ENCODE measurements at regions not wholly inside any gene's neighbourhood (a gene's known extent, or its start where the extent isn't known, plus 50 kb on each side); places are given as distances from the start of the nearest gene placed in this dataset.

DNA sequence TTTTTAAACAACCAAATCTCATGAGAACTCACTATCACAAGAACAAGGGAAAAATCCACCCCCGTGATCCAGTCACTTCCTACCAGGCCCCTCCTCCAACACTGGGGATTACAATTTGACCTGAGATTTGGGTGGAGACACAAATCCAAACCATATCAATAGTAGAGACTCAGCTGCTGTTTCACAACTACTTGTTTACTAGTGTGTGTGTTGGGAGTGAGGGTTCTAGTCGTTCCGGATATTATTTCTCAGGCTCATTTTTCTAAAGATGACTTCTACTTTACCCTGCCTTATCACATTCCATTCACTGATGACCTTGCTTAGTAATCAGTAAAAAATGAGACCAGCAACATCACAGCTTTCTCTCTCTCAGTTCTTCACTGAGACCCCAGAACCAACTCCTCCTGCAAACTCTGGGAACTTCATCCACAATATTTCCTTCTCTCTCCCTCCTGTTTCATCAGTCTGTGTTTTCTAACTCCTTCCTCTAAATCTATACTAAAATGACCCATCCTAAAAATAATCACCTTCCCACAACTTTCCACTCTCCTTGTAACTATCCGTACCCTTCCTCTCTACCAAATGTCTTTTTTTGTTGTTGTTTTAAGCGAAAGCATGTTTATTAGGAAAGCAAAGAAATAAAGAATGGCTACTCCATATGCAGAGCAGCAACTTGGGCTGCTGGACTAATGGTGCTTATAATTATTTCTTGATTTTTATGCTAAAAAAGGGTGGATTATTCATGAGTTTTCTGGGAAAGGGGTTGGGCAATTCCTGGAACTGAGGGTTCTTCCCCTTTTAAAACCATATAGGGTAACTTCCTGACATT is 121.5 kb upstream of the SPRY4 start:
- Histone ChIP-seq H3F3A (ENCODE audit: insufficient read depth, low read length, poor library complexity, severe bottlenecking) (no peaks in the 10 kb centered on the region), H4K20me1 (ENCODE audit: insufficient read depth) (no peaks in the 10 kb centered on the region), H3K9me3 (ENCODE audit: low read length) (peaks cover 6% of the 10 kb centered on the region), H3K27ac (ENCODE audit: low read length) (no peak overlapping the region), H3K27me3 (ENCODE audit: insufficient read depth, low read depth, low read length) (no peaks in the 10 kb centered on the region), H3K4me2 (ENCODE audit: low read length) (no peak overlapping the region), H3K36me3 (ENCODE audit: insufficient read depth, low read length) (no peaks in the 10 kb centered on the region), H3K9ac (ENCODE audit: low read length) (no peak overlapping the region), H3K4me3 (ENCODE audit: low read length) (no peak overlapping the region), H3K79me2 (replicated peaks; ENCODE audit: insufficient read depth, low read length) (no peaks in the 10 kb centered on the region), H3K9me2 (ENCODE audit: insufficient read depth, low read length) (no peaks in the 10 kb centered on the region), H2AFZ (ENCODE audit: low read depth, low read length) (no peak overlapping the region)
- TF ChIP-seq EP300 (conservative IDR thresholded peaks at IDR 0.05; ENCODE audit: poor library complexity, severe bottlenecking), result no peak
- no peak for TF ChIP-seq MXI1 (conservative IDR thresholded peaks at IDR 0.05; ENCODE audit: poor library complexity, severe bottlenecking)
- TF ChIP-seq CTCF (IDR thresholded peaks at IDR 0.05; ENCODE audit: poor library complexity, severe bottlenecking), result no peak
- no peak for TF ChIP-seq REST (IDR thresholded peaks at IDR 0.05; ENCODE audit: borderline replicate concordance)
- no peak for TF ChIP-seq EZH2 (IDR thresholded peaks at IDR 0.05; ENCODE audit: borderline replicate concordance, insufficient read depth, low read length, poor library complexity, severe bottlenecking)
- no peak for TF ChIP-seq TAF1 (IDR thresholded peaks at IDR 0.05; ENCODE audit: low read depth)
- TF ChIP-seq SMC3 (conservative IDR thresholded peaks at IDR 0.05; ENCODE audit: poor library complexity), result no peak
- TF ChIP-seq POLR2AphosphoS5 (IDR thresholded peaks at IDR 0.05), result no peak

DNA sequence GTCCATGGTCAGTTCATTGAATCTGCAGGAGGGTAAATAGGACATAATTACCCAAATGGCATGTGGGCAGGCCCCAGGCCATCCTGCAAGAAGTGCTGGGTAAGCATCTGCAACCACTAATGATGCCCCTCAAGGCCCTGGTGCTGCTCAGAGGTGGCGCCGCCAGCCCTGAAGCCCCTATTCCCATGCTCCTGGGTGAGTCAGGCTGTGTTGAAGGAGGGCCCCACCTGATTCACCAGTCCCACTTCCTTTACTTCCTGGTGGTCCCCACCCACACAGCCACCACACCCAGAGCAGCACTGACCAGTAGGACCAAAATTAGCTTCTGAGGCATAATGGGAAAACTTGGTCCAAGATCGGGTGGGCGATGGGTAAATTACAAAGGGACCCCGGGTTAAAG is 120.4 kb upstream of the SPRY4 start:
- no peak overlapping the region for H3K4me2 ChIP-seq (ENCODE audit: low read length)
- no peaks in the 10 kb centered on the region for H4K20me1 ChIP-seq (ENCODE audit: insufficient read depth)
- H3K9me3 ChIP-seq (ENCODE audit: low read length), result no peaks in the 10 kb centered on the region
- H3K4me3 ChIP-seq (ENCODE audit: low read length), result no peak overlapping the region
- no peak overlapping the region for H2AFZ ChIP-seq (ENCODE audit: low read depth, low read length)
- no peaks in the 10 kb centered on the region for H3K79me2 ChIP-seq (replicated peaks; ENCODE audit: insufficient read depth, low read length)
- H3K9ac ChIP-seq (ENCODE audit: low read length), result no peak overlapping the region
- no peak for TF ChIP-seq EP300 (conservative IDR thresholded peaks at IDR 0.05; ENCODE audit: poor library complexity, severe bottlenecking)
- TF ChIP-seq REST (IDR thresholded peaks at IDR 0.05; ENCODE audit: borderline replicate concordance), result no peak
- no peak for TF ChIP-seq CTCF (IDR thresholded peaks at IDR 0.05; ENCODE audit: poor library complexity, severe bottlenecking)
- no peak for TF ChIP-seq RAD21 (conservative IDR thresholded peaks at IDR 0.05)
- no peak for TF ChIP-seq TAF1 (IDR thresholded peaks at IDR 0.05; ENCODE audit: low read depth)
- no peak for TF ChIP-seq POLR2AphosphoS5 (IDR thresholded peaks at IDR 0.05)
- no peak for TF ChIP-seq MXI1 (conservative IDR thresholded peaks at IDR 0.05; ENCODE audit: poor library complexity, severe bottlenecking)
- TF ChIP-seq EZH2 (IDR thresholded peaks at IDR 0.05; ENCODE audit: borderline replicate concordance, insufficient read depth, low read length, poor library complexity, severe bottlenecking), result no peak
- TF ChIP-seq SMC3 (conservative IDR thresholded peaks at IDR 0.05; ENCODE audit: poor library complexity), result no peak
- no peaks in the 10 kb centered on the region for H3K9me2 ChIP-seq (ENCODE audit: insufficient read depth, low read length)
- no peaks in the 10 kb centered on the region for H3K27me3 ChIP-seq (ENCODE audit: insufficient read depth, low read depth, low read length)
- no peak overlapping the region for H3K27ac ChIP-seq (ENCODE audit: low read length)
- no peaks in the 10 kb centered on the region for H3F3A ChIP-seq (ENCODE audit: insufficient read depth, low read length, poor library complexity, severe bottlenecking)
- H3K36me3 ChIP-seq (ENCODE audit: insufficient read depth, low read length), result no peaks in the 10 kb centered on the region

Data from neural cell (in vitro differentiated cells).